ENCODE measurements at regions not wholly inside any gene's neighbourhood (a gene's known extent, or its start where the extent isn't known, plus 50 kb on each side); places are given as distances from the start of the nearest gene placed in this dataset.

DNA sequence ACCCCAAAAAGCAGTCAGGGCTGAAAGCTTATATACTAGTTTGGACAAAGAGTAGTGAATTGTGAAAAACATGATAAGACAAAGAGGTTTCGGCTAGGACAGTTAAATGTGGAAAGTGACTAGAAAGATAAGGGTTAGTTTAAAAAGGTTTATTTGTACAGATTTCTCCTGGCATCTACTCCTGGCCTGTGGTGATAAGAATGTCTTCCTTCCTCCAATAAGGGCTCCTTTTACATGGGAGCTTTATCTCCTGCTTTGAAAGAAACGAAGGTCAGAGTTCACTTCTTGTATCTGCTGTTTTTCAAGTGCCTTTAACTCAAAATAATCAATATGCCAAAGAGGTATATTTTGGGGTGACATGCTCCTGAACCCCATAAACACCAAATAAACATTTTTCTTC is 776.1 kb upstream of the COX7C start:
- H3K4me1 Mint-ChIP-seq (ENCODE audit: low read depth in 2 of 2), result no peaks in the 10 kb centered on the region
- no peak overlapping the region for H3K4me3 Mint-ChIP-seq
- H3K27ac Mint-ChIP-seq, result no peak overlapping the region
- H3K9me3 Mint-ChIP-seq, result peaks cover 2% of the 10 kb centered on the region
- no peaks in the 10 kb centered on the region for H3K27me3 Mint-ChIP-seq
- no peaks in the 10 kb centered on the region for H3K36me3 Mint-ChIP-seq
- DNase-seq (ENCODE audit: low spot score), result no peak
- ATAC-seq, result no peak

GRCh38 chr5:85843535-85843934 is 774.2 kb upstream of the COX7C start:
- H3K27ac Mint-ChIP-seq, result no peak overlapping the region
- H3K4me1 Mint-ChIP-seq (ENCODE audit: low read depth in 2 of 2), result no peaks in the 10 kb centered on the region
- H3K27me3 Mint-ChIP-seq, result no peaks in the 10 kb centered on the region
- no peak overlapping the region for H3K4me3 Mint-ChIP-seq
- ATAC-seq (no peak), DNase-seq (ENCODE audit: low spot score) (no peak)
- H3K9me3 Mint-ChIP-seq, result peaks cover 5% of the 10 kb centered on the region
- no peaks in the 10 kb centered on the region for H3K36me3 Mint-ChIP-seq

DNA sequence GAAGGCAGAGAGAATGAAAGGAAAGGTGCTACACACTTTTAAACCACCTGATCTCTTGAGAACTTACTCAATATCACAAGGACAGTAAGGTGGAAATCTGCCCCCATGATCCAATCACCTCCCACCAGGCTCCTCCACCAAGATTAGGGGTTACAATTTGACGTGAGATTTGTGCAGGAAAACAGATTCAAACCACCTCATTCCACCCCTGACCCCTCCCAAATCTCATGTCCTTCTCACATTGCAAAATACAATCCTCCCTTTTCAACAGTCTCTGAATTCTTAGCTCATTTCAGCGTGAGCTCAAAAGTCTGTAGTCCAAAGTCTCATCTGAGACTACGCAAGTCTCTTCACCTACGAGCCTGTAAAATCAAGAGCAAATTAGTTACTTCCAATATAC is 768.3 kb upstream of the COX7C start:
- ATAC-seq (no peak), DNase-seq (ENCODE audit: low spot score) (no peak)
- Mint-ChIP-seq H3K27ac (no peak overlapping the region), H3K9me3 (peaks cover 11% of the 10 kb centered on the region), H3K36me3 (peaks cover 9% of the 10 kb centered on the region), H3K4me1 (ENCODE audit: low read depth in 2 of 2) (no peaks in the 10 kb centered on the region), H3K27me3 (no peaks in the 10 kb centered on the region), H3K4me3 (no peak overlapping the region)

- H3K27me3 Mint-ChIP-seq, result no peaks in the 10 kb centered on the region
- no peaks in the 10 kb centered on the region for H3K4me1 Mint-ChIP-seq (ENCODE audit: low read depth in 2 of 2)
- H3K36me3 Mint-ChIP-seq, result no peaks in the 10 kb centered on the region
- no peak for ATAC-seq
- H3K9me3 Mint-ChIP-seq, result peaks cover 15% of the 10 kb centered on the region
- no peak overlapping the region for H3K27ac Mint-ChIP-seq
- no peak overlapping the region for H3K4me3 Mint-ChIP-seq
- no peak for DNase-seq (ENCODE audit: low spot score)
These were observed 752.4 kb upstream of the COX7C start for GRCh38 chr5:85865296-85865695.

GRCh38 chr5:85868070-85868469 is 749.7 kb upstream of the COX7C start:
- Mint-ChIP-seq H3K27ac (no peak overlapping the region), H3K4me1 (ENCODE audit: low read depth in 2 of 2) (no peaks in the 10 kb centered on the region), H3K9me3 (peaks cover 18% of the 10 kb centered on the region), H3K36me3 (no peaks in the 10 kb centered on the region), H3K27me3 (no peaks in the 10 kb centered on the region), H3K4me3 (no peak overlapping the region)
- ATAC-seq (no peak), DNase-seq (ENCODE audit: low spot score) (no peak)

- Mint-ChIP-seq H3K36me3 (no peaks in the 10 kb centered on the region), H3K4me1 (ENCODE audit: low read depth in 2 of 2) (no peaks in the 10 kb centered on the region), H3K4me3 (no peak overlapping the region), H3K27ac (no peak overlapping the region), H3K27me3 (no peaks in the 10 kb centered on the region), H3K9me3 (peaks cover 15% of the 10 kb centered on the region)
- DNase-seq (ENCODE audit: low spot score) (no peak), ATAC-seq (no peak)
These were observed 723.7 kb upstream of the COX7C start for GRCh38 chr5:85893996-85894395.

GRCh38 chr5:85896514-85896913 is 721.2 kb upstream of the COX7C start:
- no peaks in the 10 kb centered on the region for H3K36me3 Mint-ChIP-seq
- H3K9me3 Mint-ChIP-seq, result peaks cover 16% of the 10 kb centered on the region
- H3K4me3 Mint-ChIP-seq, result no peak overlapping the region
- H3K27ac Mint-ChIP-seq, result no peak overlapping the region
- H3K4me1 Mint-ChIP-seq (ENCODE audit: low read depth in 2 of 2), result no peaks in the 10 kb centered on the region
- H3K27me3 Mint-ChIP-seq, result no peaks in the 10 kb centered on the region
- no peak for DNase-seq (ENCODE audit: low spot score)
- ATAC-seq, result no peak

GRCh38 chr5:85906460-85906859 is 711.3 kb upstream of the COX7C start:
- no peaks in the 10 kb centered on the region for H3K9me3 Mint-ChIP-seq
- ATAC-seq (no peak), DNase-seq (ENCODE audit: low spot score) (no peak)
- no peaks in the 10 kb centered on the region for H3K27me3 Mint-ChIP-seq
- H3K36me3 Mint-ChIP-seq, result no peaks in the 10 kb centered on the region
- H3K27ac Mint-ChIP-seq, result no peak overlapping the region
- no peak overlapping the region for H3K4me3 Mint-ChIP-seq
- no peaks in the 10 kb centered on the region for H3K4me1 Mint-ChIP-seq (ENCODE audit: low read depth in 2 of 2)

- Mint-ChIP-seq H3K4me3 (no peak overlapping the region), H3K36me3 (no peaks in the 10 kb centered on the region), H3K27ac (no peak overlapping the region), H3K9me3 (peaks cover 2% of the 10 kb centered on the region), H3K4me1 (ENCODE audit: low read depth in 2 of 2) (no peaks in the 10 kb centered on the region), H3K27me3 (no peaks in the 10 kb centered on the region)
- DNase-seq (ENCODE audit: low spot score) (no peak), ATAC-seq (no peak)
These were observed 707.4 kb upstream of the COX7C start for GRCh38 chr5:85910335-85910734.

DNA sequence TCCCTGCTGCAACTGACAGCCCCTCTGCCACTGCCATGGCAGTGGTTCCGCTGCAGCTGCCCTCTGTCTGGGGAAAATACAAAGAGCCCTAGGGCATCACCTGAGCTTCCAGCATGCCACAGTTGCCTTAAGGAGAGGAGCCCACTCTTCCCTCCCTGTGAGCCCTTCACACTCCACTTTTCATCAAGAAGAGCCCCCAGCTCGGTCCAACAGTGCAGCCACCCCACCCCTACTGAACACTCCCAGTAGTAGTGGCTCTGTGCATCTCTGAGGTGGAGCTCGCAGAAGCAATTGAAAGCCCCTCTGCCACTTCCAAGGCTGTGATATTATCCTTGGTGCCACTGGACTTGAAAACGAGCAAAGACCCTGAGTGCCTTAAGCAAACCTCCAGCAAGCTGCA is 696.8 kb upstream of the COX7C start:
- peaks cover 21% of the 10 kb centered on the region for H3K9me3 Mint-ChIP-seq
- no peaks in the 10 kb centered on the region for H3K4me1 Mint-ChIP-seq (ENCODE audit: low read depth in 2 of 2)
- no peak for ATAC-seq
- H3K27me3 Mint-ChIP-seq, result no peaks in the 10 kb centered on the region
- DNase-seq (ENCODE audit: low spot score), result no peak
- H3K27ac Mint-ChIP-seq, result no peak overlapping the region
- H3K36me3 Mint-ChIP-seq, result peaks cover 14% of the 10 kb centered on the region
- H3K4me3 Mint-ChIP-seq, result no peak overlapping the region

DNA sequence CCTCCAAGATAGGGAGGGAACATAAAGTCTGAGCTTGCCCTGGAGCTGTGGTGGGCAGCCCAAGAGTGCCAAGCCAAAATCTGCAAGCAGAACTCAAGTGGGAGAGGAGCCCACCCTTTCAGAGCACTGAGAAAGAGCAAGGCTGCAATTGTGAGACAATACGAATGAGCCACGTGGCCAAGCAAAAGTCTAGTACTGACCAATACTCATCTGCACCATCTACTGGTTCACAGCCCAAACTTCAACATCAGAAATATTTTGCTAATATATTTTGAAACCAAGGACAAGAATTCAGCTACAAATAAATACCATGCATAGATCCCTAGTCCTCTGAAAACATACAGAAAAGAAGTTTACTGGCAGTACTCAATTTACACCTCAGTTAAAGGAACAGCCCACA is 696.2 kb upstream of the COX7C start:
- Mint-ChIP-seq H3K27ac (no peak overlapping the region), H3K4me3 (no peak overlapping the region), H3K9me3 (peaks cover 21% of the 10 kb centered on the region), H3K4me1 (ENCODE audit: low read depth in 2 of 2) (no peaks in the 10 kb centered on the region), H3K27me3 (no peaks in the 10 kb centered on the region), H3K36me3 (peaks cover 14% of the 10 kb centered on the region)
- ATAC-seq (no peak), DNase-seq (ENCODE audit: low spot score) (no peak)

- Mint-ChIP-seq H3K27me3 (no peaks in the 10 kb centered on the region), H3K9me3 (peaks cover 27% of the 10 kb centered on the region), H3K27ac (no peak overlapping the region), H3K4me3 (no peak overlapping the region), H3K4me1 (ENCODE audit: low read depth in 2 of 2) (no peaks in the 10 kb centered on the region), H3K36me3 (peaks cover 12% of the 10 kb centered on the region)
- ATAC-seq (no peak), DNase-seq (ENCODE audit: low spot score) (no peak)
These were observed 690.1 kb upstream of the COX7C start for GRCh38 chr5:85927632-85928031.

GRCh38 chr5:85929713-85930112 is 688.0 kb upstream of the COX7C start:
- H3K27me3 Mint-ChIP-seq, result no peaks in the 10 kb centered on the region
- H3K36me3 Mint-ChIP-seq, result peaks cover 5% of the 10 kb centered on the region
- ATAC-seq (no peak), DNase-seq (ENCODE audit: low spot score) (no peak)
- no peaks in the 10 kb centered on the region for H3K4me1 Mint-ChIP-seq (ENCODE audit: low read depth in 2 of 2)
- no peak overlapping the region for H3K27ac Mint-ChIP-seq
- H3K4me3 Mint-ChIP-seq, result no peak overlapping the region
- peaks cover 16% of the 10 kb centered on the region for H3K9me3 Mint-ChIP-seq

DNA sequence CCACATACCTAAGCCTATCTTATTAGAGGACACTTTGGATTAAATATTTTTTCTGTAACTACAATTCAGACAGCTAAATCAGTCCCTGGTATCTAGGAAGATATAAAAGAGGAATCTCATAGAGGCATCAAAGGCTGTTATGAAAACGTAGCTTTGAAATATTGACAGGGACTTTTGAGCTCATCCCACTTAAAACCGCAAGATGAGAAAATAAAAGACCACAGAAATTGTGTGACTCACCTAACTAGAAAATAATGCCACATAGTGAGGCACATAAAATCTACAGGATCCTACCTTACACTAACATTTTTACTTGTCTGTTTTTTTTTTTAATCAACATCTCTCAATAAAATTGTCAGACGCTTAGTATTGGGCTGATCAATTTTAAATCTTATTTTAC is 686.5 kb upstream of the COX7C start:
- Mint-ChIP-seq H3K4me3 (no peak overlapping the region), H3K4me1 (ENCODE audit: low read depth in 2 of 2) (no peaks in the 10 kb centered on the region), H3K36me3 (peaks cover 5% of the 10 kb centered on the region), H3K27me3 (no peaks in the 10 kb centered on the region), H3K27ac (no peak overlapping the region), H3K9me3 (peaks cover 10% of the 10 kb centered on the region)
- ATAC-seq, result no peak
- no peak for DNase-seq (ENCODE audit: low spot score)

- H3K36me3 Mint-ChIP-seq, result no peaks in the 10 kb centered on the region
- H3K4me1 Mint-ChIP-seq (ENCODE audit: low read depth in 2 of 2), result no peaks in the 10 kb centered on the region
- H3K27me3 Mint-ChIP-seq, result no peaks in the 10 kb centered on the region
- no peak overlapping the region for H3K27ac Mint-ChIP-seq
- H3K9me3 Mint-ChIP-seq, result no peaks in the 10 kb centered on the region
- ATAC-seq, result no peak
- no peak for DNase-seq (ENCODE audit: low spot score)
- H3K4me3 Mint-ChIP-seq, result no peak overlapping the region
These were observed 679.5 kb upstream of the COX7C start for GRCh38 chr5:85938201-85938600.

Measured in natural killer cell treated with Interleukin-12 subunit alpha and Interleukin-12 subunit beta and Interleukin-15 and Interleukin-18, amount 100 ng/mL, for 72 hours (primary cell).